Caco-2 (cell line): ENCODE measurements at regions not wholly inside any gene's neighbourhood (a gene's known extent, or its start where the extent isn't known, plus 50 kb on each side); places are given as distances from the start of the nearest gene placed in this dataset.
"Not testable (repeated sequence)": the region's sequence is repeated elsewhere in the genome, so short reads cannot be mapped to it uniquely, and the experiment has no call there.

Source experiments
- BruUV-seq: library from RNA; stranded (reverse); fragments of 400-500 nt; replicated peaks from 2 replicates; lab custom pipeline; 2021; lab: Mats Ljungman, UMichigan
- CTCF ChIA-PET: fragments of 300-600 bp; sonication (Branson Sonifier 250); formaldehyde crosslinking; loops from one replicate; lab custom pipeline; 2022; ENCODE audit warnings: antibody characterized with exemption; lab: Charles Lee
- POLR2A ChIA-PET: fragments of 300-600 bp; sonication (Branson Sonifier 250); formaldehyde crosslinking; loops from one replicate; lab custom pipeline; 2022; ENCODE audit warnings: antibody characterized with exemption; lab: Charles Lee
- DNase-seq, 2 experiments: peaks; one replicate each; pipeline versions ENCODE4 v3.0.0 to v3.0.0-alpha.2; 2020 to 2022
- H3K27me3 ChIP-seq: replicated peaks from 2 replicates; pipeline ENCODE4 v1.6.0; 2011; ENCODE audit warnings: low read length; ENCODE audit not compliant: control insufficient read depth, insufficient read depth
- H3K36me3 ChIP-seq: 2 replicates; pipeline ENCODE4 v1.5.1; 2011; ENCODE audit warnings: low read length; ENCODE audit not compliant: control insufficient read depth, insufficient read depth
- H3K4me1 ChIP-seq: fragments of 250-450 bp; sonication (Bioruptor Pico); 2 replicates; pipeline ENCODE4 v1.5.1; 2020; ENCODE audit warnings: mild to moderate bottlenecking
- H3K4me3 ChIP-seq: 2 replicates; pipeline ENCODE4 v1.5.1; 2011; ENCODE audit warnings: low read depth, mild to moderate bottlenecking, control low read depth, low read length
- H3K9me3 ChIP-seq: fragments of 250-450 bp; sonication (Bioruptor Pico); 2 replicates; pipeline ENCODE4 v1.5.1; 2020; ENCODE audit warnings: mild to moderate bottlenecking, moderate library complexity
- H3K27ac Mint-ChIP-seq: one replicate; pipeline ENCODE4 v1.8.0; 2022; ENCODE audit warnings: mixed read lengths; ENCODE audit not compliant: unreplicated experiment
- H3K27me3 Mint-ChIP-seq: one replicate; pipeline ENCODE4 v1.8.0; 2022; ENCODE audit warnings: mixed read lengths; ENCODE audit not compliant: insufficient read depth, unreplicated experiment
- H3K36me3 Mint-ChIP-seq: one replicate; pipeline ENCODE4 v1.8.0; 2022; ENCODE audit warnings: mild to moderate bottlenecking, mixed read lengths; ENCODE audit not compliant: insufficient read depth, unreplicated experiment
- H3K4me1 Mint-ChIP-seq: one replicate; pipeline ENCODE4 v1.8.0; 2022; ENCODE audit warnings: low read depth, mixed read lengths; ENCODE audit not compliant: unreplicated experiment
- H3K4me3 Mint-ChIP-seq: one replicate; pipeline ENCODE4 v1.8.0; 2022; ENCODE audit warnings: mild to moderate bottlenecking, moderate library complexity, mixed read lengths; ENCODE audit not compliant: unreplicated experiment
- H3K9me3 Mint-ChIP-seq: one replicate; pipeline ENCODE4 v1.8.0; 2022; ENCODE audit warnings: mixed read lengths; ENCODE audit not compliant: unreplicated experiment
- intact Hi-C: fragments of 100-400 bp; cut with micrococcal nuclease; formaldehyde crosslinking; loops from one replicate; pipeline ENCODE4 v1.10.0; 2022; ENCODE audit not compliant: unreplicated experiment
- TF ChIP-seq, protein P1 (sequence below), 2 experiments: fragments of 200-600 bp in 1 of 2; IDR thresholded peaks; 1 replicate in 1 of 2; 2 replicates in 1 of 2; pipeline versions ENCODE4 v1.5.1 to v1.8.0; 2011 to 2022; ENCODE audit warnings: antibody characterized with exemption in 1 of 2, control low read depth in 1 of 2, inconsistent platforms in 1 of 2, low read depth in 1 of 2, low read length in 1 of 2, mild to moderate bottlenecking in 1 of 2, moderate library complexity in 1 of 2; ENCODE audit not compliant: insufficient read depth in 1 of 2, severe bottlenecking in 1 of 2, unreplicated experiment in 1 of 2

GRCh38 chr11:34721646-34722045 lies 100.8 kb downstream of the EHF start:
- H3K27me3 ChIP-seq = no peaks in the 10 kb centered on the region
- Mint-ChIP-seq H3K9me3 (peaks cover 23% of the 10 kb centered on the region), H3K36me3 (no peaks in the 10 kb centered on the region), H3K4me3 (no peak overlapping the region), H3K27me3 (no peaks in the 10 kb centered on the region), H3K27ac (no peak overlapping the region), H3K4me1 (no peaks in the 10 kb centered on the region)
- no peak for DNase-seq
- POLR2A ChIA-PET = no interaction called here
- H3K36me3 ChIP-seq = no peaks in the 10 kb centered on the region
- no peaks in the 10 kb centered on the region for H3K9me3 ChIP-seq
- BruUV-seq = no TSS peak
- intact Hi-C loops = no loop called here
- no peak overlapping the region for H3K4me3 ChIP-seq
- TF ChIP-seq, protein P1, sequence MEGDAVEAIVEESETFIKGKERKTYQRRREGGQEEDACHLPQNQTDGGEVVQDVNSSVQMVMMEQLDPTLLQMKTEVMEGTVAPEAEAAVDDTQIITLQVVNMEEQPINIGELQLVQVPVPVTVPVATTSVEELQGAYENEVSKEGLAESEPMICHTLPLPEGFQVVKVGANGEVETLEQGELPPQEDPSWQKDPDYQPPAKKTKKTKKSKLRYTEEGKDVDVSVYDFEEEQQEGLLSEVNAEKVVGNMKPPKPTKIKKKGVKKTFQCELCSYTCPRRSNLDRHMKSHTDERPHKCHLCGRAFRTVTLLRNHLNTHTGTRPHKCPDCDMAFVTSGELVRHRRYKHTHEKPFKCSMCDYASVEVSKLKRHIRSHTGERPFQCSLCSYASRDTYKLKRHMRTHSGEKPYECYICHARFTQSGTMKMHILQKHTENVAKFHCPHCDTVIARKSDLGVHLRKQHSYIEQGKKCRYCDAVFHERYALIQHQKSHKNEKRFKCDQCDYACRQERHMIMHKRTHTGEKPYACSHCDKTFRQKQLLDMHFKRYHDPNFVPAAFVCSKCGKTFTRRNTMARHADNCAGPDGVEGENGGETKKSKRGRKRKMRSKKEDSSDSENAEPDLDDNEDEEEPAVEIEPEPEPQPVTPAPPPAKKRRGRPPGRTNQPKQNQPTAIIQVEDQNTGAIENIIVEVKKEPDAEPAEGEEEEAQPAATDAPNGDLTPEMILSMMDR (IDR thresholded peaks at IDR 0.05; ENCODE audit: insufficient read depth in 1 of 2, low read depth in 1 of 2, low read length in 1 of 2, severe bottlenecking in 1 of 2, unreplicated experiment in 1 of 2) = no peak
- CTCF ChIA-PET = no interaction called here
- H3K4me1 ChIP-seq = no peaks in the 10 kb centered on the region

GRCh38 chr11:34719303-34719848 lies 98.5 kb downstream of the EHF start:
- Mint-ChIP-seq H3K27ac (no peak overlapping the region), H3K4me1 (no peaks in the 10 kb centered on the region), H3K9me3 (peaks cover 19% of the 10 kb centered on the region), H3K27me3 (no peaks in the 10 kb centered on the region), H3K36me3 (no peaks in the 10 kb centered on the region), H3K4me3 (no peak overlapping the region)
- Histone ChIP-seq H3K4me1 (no peaks in the 10 kb centered on the region), H3K27me3 (no peaks in the 10 kb centered on the region), H3K36me3 (no peaks in the 10 kb centered on the region), H3K9me3 (no peaks in the 10 kb centered on the region), H3K4me3 (no peak overlapping the region)
- no peak for DNase-seq
- TF ChIP-seq, protein P1 (IDR thresholded peaks at IDR 0.05; ENCODE audit: insufficient read depth in 1 of 2, low read depth in 1 of 2, low read length in 1 of 2, severe bottlenecking in 1 of 2, unreplicated experiment in 1 of 2) = no peak
- BruUV-seq = no TSS peak
- intact Hi-C loops = no loop called here
- CTCF ChIA-PET = no interaction called here
- POLR2A ChIA-PET = no interaction called here

DNA sequence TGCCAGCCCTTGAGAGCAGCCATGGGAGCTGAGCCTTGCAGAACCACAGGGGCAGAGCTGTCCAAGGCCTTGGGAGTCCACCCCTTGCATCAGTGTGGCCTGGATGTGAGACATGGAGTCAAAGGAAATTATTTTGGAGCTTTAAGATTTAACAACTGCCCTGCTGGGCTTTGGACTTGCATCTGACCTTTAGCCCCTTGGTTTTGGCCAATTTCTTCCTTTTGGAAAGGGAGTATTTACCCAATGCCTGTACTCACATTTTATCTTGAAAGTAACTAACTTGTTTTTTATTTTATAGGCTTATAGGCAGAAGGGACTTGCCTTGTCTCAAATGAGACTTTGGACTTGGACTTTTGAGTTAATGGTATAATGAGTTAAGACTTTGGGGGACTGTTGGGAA lies 92.7 kb downstream of the EHF start:
- intact Hi-C loops, H3K27me3 ChIP-seq, DNase-seq, H3K4me3 Mint-ChIP-seq, POLR2A ChIA-PET, H3K36me3 Mint-ChIP-seq, H3K4me1 ChIP-seq, H3K4me3 ChIP-seq, H3K4me1 Mint-ChIP-seq, H3K36me3 ChIP-seq, CTCF ChIA-PET, H3K27me3 Mint-ChIP-seq, H3K27ac Mint-ChIP-seq, H3K9me3 ChIP-seq, BruUV-seq: not testable (repeated sequence)
- H3K9me3 Mint-ChIP-seq = peaks cover 31% of the 10 kb centered on the region
